GM12878 (cell line): ENCODE measurements at regions not wholly inside any gene's neighbourhood (a gene's known extent, or its start where the extent isn't known, plus 50 kb on each side); places are given as distances from the start of the nearest gene placed in this dataset.

Source experiments
- ATAC-seq: fragments of 200-7000 bp; cut with Tn5 transposase; 3 replicates; pipeline ENCODE4 v1.9.1; 2020; ENCODE audit warnings: mild to moderate bottlenecking, moderate library complexity
- BruUV-seq: library from RNA; stranded (reverse); fragments of 400-500 nt; replicated peaks from 2 replicates; lab custom pipeline; 2021; lab: Mats Ljungman, UMichigan
- CTCF ChIA-PET: fragments of 300-600 bp; sonication (Branson Sonifier 250); formaldehyde crosslinking; extraction: SDS; loops from one replicate; lab custom pipeline; 2021; ENCODE audit warnings: inconsistent platforms; lab: Yijun Ruan, JAX
- POLR2A ChIA-PET: fragments of 350-600 bp; formaldehyde crosslinking; extraction: SDS; loops from one replicate; lab custom pipeline; 2021; ENCODE audit warnings: inconsistent platforms; lab: Charles Lee
- RAD21 ChIA-PET: fragments of 300-600 bp; sonication (Branson Sonifier 250); formaldehyde crosslinking; loops from one replicate; lab custom pipeline; 2023; ENCODE audit warnings: antibody characterized with exemption; ENCODE audit not compliant: unreplicated experiment; lab: Charles Lee
- SMC1A ChIA-PET: fragments of 300-600 bp; sonication (Branson Sonifier 250); formaldehyde crosslinking; loops from one replicate; lab custom pipeline; 2023; ENCODE audit not compliant: unreplicated experiment, uncharacterized antibody; lab: Charles Lee
- DNase-seq: peaks from one replicate; pipeline ENCODE4 v3.0.0-alpha.2; 2011; ENCODE audit warnings: low read depth, low spot score
- FAIRE-seq: peaks from 3 replicates; lab custom pipeline; 2011; peaks lifted over from hg19 to GRCh38; lab: Jason Lieb, UNC
- H2AFZ ChIP-seq: 2 replicates; pipeline ENCODE4 v1.6.0; 2011; ENCODE audit warnings: low read depth, low read length, control low read depth; ENCODE audit not compliant: control insufficient read depth
- H3K27ac ChIP-seq: 2 replicates; pipeline ENCODE4 v1.5.1; 2011; ENCODE audit warnings: control low read depth; ENCODE audit not compliant: control insufficient read depth, insufficient read depth
- H3K27me3 ChIP-seq, 2 experiments: replicated peaks in 1 of 2; 2 replicates each; pipeline versions ENCODE4 v1.6.0 to v1.6.1; 2011; ENCODE audit warnings: low read length in 1 of 2; ENCODE audit not compliant: control insufficient read depth in 2 of 2, insufficient read depth in 2 of 2
- H3K36me3 ChIP-seq, 2 experiments: 2 replicates each; pipeline ENCODE4 v1.5.1; 2011; ENCODE audit warnings: low read length in 1 of 2; ENCODE audit not compliant: control insufficient read depth in 2 of 2, insufficient read depth in 2 of 2
- H3K4me1 ChIP-seq: 2 replicates; pipeline ENCODE4 v1.6.1; 2011; ENCODE audit warnings: mild to moderate bottlenecking, low read length, moderate library complexity, mixed read lengths; ENCODE audit not compliant: control insufficient read depth, insufficient read depth
- H3K4me2 ChIP-seq: 2 replicates; pipeline ENCODE4 v1.6.0; 2011; ENCODE audit warnings: control low read depth; ENCODE audit not compliant: control insufficient read depth, insufficient read depth
- H3K4me3 ChIP-seq: fragments of 200-600 bp; sonication (generic); 2 replicates; pipeline ENCODE4 v1.5.1; 2016
- H3K79me2 ChIP-seq: 2 replicates; pipeline ENCODE4 v1.6.0; 2011; ENCODE audit warnings: low read length; ENCODE audit not compliant: control insufficient read depth, insufficient read depth
- H3K9ac ChIP-seq: 2 replicates; pipeline ENCODE4 v1.8.0; 2011; ENCODE audit warnings: low read length, control low read depth, mixed read lengths; ENCODE audit not compliant: control insufficient read depth, insufficient read depth
- H3K9me3 ChIP-seq: replicated peaks from 3 replicates; pipeline ENCODE4 v1.5.1; 2011; ENCODE audit warnings: mild to moderate bottlenecking, low read length; ENCODE audit not compliant: control insufficient read depth, insufficient read depth
- H4K20me1 ChIP-seq: 2 replicates; pipeline ENCODE4 v1.6.0; 2011; ENCODE audit not compliant: control insufficient read depth, insufficient read depth
- BACH1 ChIP-seq: fragments of 450-650 bp; IDR thresholded peaks from 2 replicates; pipeline ENCODE4 v1.6.1; 2017; ENCODE audit warnings: mild to moderate bottlenecking, borderline replicate concordance
- CEBPZ ChIP-seq: fragments of 150-350 bp; IDR thresholded peaks from 2 replicates; pipeline ENCODE4 v1.6.1; 2016; ENCODE audit warnings: low read depth, low read length
- ESRRA ChIP-seq: IDR thresholded peaks from 2 replicates; pipeline ENCODE4 v1.6.1; 2012; ENCODE audit warnings: mild to moderate bottlenecking, low read length, improper control_type of control experiment
- FOS ChIP-seq: IDR thresholded peaks from 3 replicates; pipeline ENCODE4 v1.6.1; 2011; ENCODE audit warnings: borderline replicate concordance; ENCODE audit not compliant: insufficient read length; ENCODE audit errors: extremely low read depth
- GATAD2B ChIP-seq: fragments of 450-650 bp; conservative IDR thresholded peaks from 2 replicates; pipeline ENCODE4 v1.6.1; 2017; ENCODE audit warnings: low read depth, mild to moderate bottlenecking, moderate library complexity
- HDGF ChIP-seq: fragments of 450-650 bp; IDR thresholded peaks from 2 replicates; pipeline ENCODE4 v1.6.1; 2016; ENCODE audit warnings: antibody characterized with exemption
- IKZF1 ChIP-seq: fragments of 450-650 bp; conservative IDR thresholded peaks from 2 replicates; pipeline ENCODE4 v1.6.1; 2017; ENCODE audit warnings: antibody characterized with exemption, mild to moderate bottlenecking
- MXI1 ChIP-seq: fragments of 150-350 bp; IDR thresholded peaks from 2 replicates; pipeline ENCODE4 v1.6.1; 2011; ENCODE audit warnings: low read depth, mild to moderate bottlenecking, inconsistent platforms, low read length, improper control_type of control experiment
- NKRF ChIP-seq: fragments of 450-650 bp; conservative IDR thresholded peaks from 2 replicates; pipeline ENCODE4 v1.6.1; 2017; ENCODE audit warnings: mild to moderate bottlenecking, moderate library complexity
- PML ChIP-seq: IDR thresholded peaks from 2 replicates; pipeline ENCODE4 v1.6.1; 2012; ENCODE audit warnings: low read length, inconsistent platforms
- SUZ12 ChIP-seq: fragments of 200-600 bp; sonication (generic); IDR thresholded peaks from one replicate; pipeline ENCODE4 v1.6.1; 2018; ENCODE audit warnings: antibody characterized with exemption, mild to moderate bottlenecking; ENCODE audit not compliant: unreplicated experiment
- WGBS: methylation state at CpG from one replicate; pipeline ENCODE4 v1.1.6; 2016; ENCODE audit warnings: low lambda C conversion rate; ENCODE audit not compliant: insufficient replicate concordance, insufficient coverage; ENCODE audit errors: missing lambda C conversion rate; 5-methylcytosine and 5-hydroxymethylcytosine counted together
- in situ Hi-C: fragments of 300-500 bp; cut with MboI; formaldehyde crosslinking; loops from 9 replicates; pipeline ENCODE4 v1.14.3; 2018; ENCODE audit warnings: mixed read lengths
- intact Hi-C: fragments of 100-400 bp; cut with micrococcal nuclease; formaldehyde crosslinking; loops from one replicate; pipeline ENCODE4 v1.14.2; 2022; ENCODE audit not compliant: unreplicated experiment
- TF ChIP-seq, protein P1 (sequence below): fragments of 450-650 bp; formaldehyde crosslinking; IDR thresholded peaks from 2 replicates; pipeline ENCODE4 v1.4.0; 2020; ENCODE audit warnings: mild to moderate bottlenecking, moderate library complexity

GRCh38 chr20:60497298-60498035, 539.2 kb downstream of the CDH26 start (continued):
- TF ChIP-seq, protein P1, sequence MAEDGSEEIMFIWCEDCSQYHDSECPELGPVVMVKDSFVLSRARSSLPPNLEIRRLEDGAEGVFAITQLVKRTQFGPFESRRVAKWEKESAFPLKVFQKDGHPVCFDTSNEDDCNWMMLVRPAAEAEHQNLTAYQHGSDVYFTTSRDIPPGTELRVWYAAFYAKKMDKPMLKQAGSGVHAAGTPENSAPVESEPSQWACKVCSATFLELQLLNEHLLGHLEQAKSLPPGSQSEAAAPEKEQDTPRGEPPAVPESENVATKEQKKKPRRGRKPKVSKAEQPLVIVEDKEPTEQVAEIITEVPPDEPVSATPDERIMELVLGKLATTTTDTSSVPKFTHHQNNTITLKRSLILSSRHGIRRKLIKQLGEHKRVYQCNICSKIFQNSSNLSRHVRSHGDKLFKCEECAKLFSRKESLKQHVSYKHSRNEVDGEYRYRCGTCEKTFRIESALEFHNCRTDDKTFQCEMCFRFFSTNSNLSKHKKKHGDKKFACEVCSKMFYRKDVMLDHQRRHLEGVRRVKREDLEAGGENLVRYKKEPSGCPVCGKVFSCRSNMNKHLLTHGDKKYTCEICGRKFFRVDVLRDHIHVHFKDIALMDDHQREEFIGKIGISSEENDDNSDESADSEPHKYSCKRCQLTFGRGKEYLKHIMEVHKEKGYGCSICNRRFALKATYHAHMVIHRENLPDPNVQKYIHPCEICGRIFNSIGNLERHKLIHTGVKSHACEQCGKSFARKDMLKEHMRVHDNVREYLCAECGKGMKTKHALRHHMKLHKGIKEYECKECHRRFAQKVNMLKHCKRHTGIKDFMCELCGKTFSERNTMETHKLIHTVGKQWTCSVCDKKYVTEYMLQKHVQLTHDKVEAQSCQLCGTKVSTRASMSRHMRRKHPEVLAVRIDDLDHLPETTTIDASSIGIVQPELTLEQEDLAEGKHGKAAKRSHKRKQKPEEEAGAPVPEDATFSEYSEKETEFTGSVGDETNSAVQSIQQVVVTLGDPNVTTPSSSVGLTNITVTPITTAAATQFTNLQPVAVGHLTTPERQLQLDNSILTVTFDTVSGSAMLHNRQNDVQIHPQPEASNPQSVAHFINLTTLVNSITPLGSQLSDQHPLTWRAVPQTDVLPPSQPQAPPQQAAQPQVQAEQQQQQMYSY (CRISPR knock-in tag): no peak
- TF ChIP-seq, all 136 proteins: peak for 0

GRCh38 chr20:60500038-60500701, 541.9 kb downstream of the CDH26 start:
- no peak overlapping the region for H3K9ac ChIP-seq
- CTCF ChIA-PET: no interaction called here
- FAIRE-seq (no peak), ATAC-seq (no peak), DNase-seq (no peak)
- H3K27ac ChIP-seq: no peak overlapping the region
- H3K9me3 ChIP-seq: no peaks in the 10 kb centered on the region
- H4K20me1 ChIP-seq: no peaks in the 10 kb centered on the region
- no peaks in the 10 kb centered on the region for H3K27me3 ChIP-seq
- RAD21 ChIA-PET: no interaction called here
- WGBS: 18% methylated on average over 4 of the region's 4 CpGs
- in situ Hi-C loops (no loop called here), intact Hi-C loops (no loop called here)
- no peak overlapping the region for H2AFZ ChIP-seq
- no TSS peak for BruUV-seq
- POLR2A ChIA-PET: no interaction called here
- H3K36me3 ChIP-seq: no peaks in the 10 kb centered on the region
- no peak overlapping the region for H3K4me2 ChIP-seq
- no peak overlapping the region for H3K4me3 ChIP-seq
- H3K4me1 ChIP-seq: no peaks in the 10 kb centered on the region
- no peaks in the 10 kb centered on the region for H3K79me2 ChIP-seq
- SMC1A ChIA-PET: no interaction called here
- TF ChIP-seq PML (no peak), HDGF (no peak), BACH1 (no peak), ESRRA (no peak), FOS (no peak), NKRF (no peak), CEBPZ (no peak), IKZF1 (no peak), MXI1 (no peak), SUZ12 (no peak), GATAD2B (no peak)
